MG63 (cell line): ENCODE measurements at regions not wholly inside any gene's neighbourhood (a gene's known extent, or its start where the extent isn't known, plus 50 kb on each side); places are given as distances from the start of the nearest gene placed in this dataset.
"Not testable (repeated sequence)": the region's sequence is repeated elsewhere in the genome, so short reads cannot be mapped to it uniquely, and the experiment has no call there.

ENCODE experiments used
- DNase-seq: peaks from one replicate; pipeline ENCODE4 v3.0.0-alpha.2; 2020
- H3K27me3 ChIP-seq: fragments of 250-450 bp; sonication (Bioruptor Pico); 2 replicates; pipeline ENCODE4 v1.5.1; 2020; ENCODE audit warnings: mild to moderate bottlenecking, moderate library complexity
- H3K36me3 ChIP-seq: fragments of 250-450 bp; sonication (Bioruptor Pico); 2 replicates; pipeline ENCODE4 v1.5.1; 2020; ENCODE audit warnings: mild to moderate bottlenecking, moderate library complexity
- H3K4me3 ChIP-seq: fragments of 250-450 bp; sonication (Bioruptor Pico); 2 replicates; pipeline ENCODE4 v1.5.1; 2020; ENCODE audit warnings: mild to moderate bottlenecking, moderate library complexity
- H3K9me3 ChIP-seq: fragments of 250-450 bp; sonication (Bioruptor Pico); 2 replicates; pipeline ENCODE4 v1.5.1; 2020; ENCODE audit warnings: mild to moderate bottlenecking, moderate library complexity

GRCh38 chr10:64519831-64520230 is 998.6 kb downstream of the REEP3 start:
- no peaks in the 10 kb centered on the region for H3K36me3 ChIP-seq
- no peak for DNase-seq
- no peak overlapping the region for H3K4me3 ChIP-seq
- H3K9me3 ChIP-seq, result no peaks in the 10 kb centered on the region
- no peaks in the 10 kb centered on the region for H3K27me3 ChIP-seq

- no peaks in the 10 kb centered on the region for H3K36me3 ChIP-seq
- H3K4me3 ChIP-seq, result no peak overlapping the region
- H3K9me3 ChIP-seq, result no peaks in the 10 kb centered on the region
- no peaks in the 10 kb centered on the region for H3K27me3 ChIP-seq
- DNase-seq, result no peak
These were observed 1002.0 kb downstream of the REEP3 start for GRCh38 chr10:64523065-64523759.

- DNase-seq, result no peak
- H3K4me3 ChIP-seq, result no peak overlapping the region
- H3K9me3 ChIP-seq, result no peaks in the 10 kb centered on the region
- H3K36me3 ChIP-seq, result no peaks in the 10 kb centered on the region
- H3K27me3 ChIP-seq, result no peaks in the 10 kb centered on the region
These were observed 1007.2 kb downstream of the REEP3 start for GRCh38 chr10:64528294-64529002.

- no peaks in the 10 kb centered on the region for H3K27me3 ChIP-seq
- H3K9me3 ChIP-seq, result no peaks in the 10 kb centered on the region
- no peaks in the 10 kb centered on the region for H3K36me3 ChIP-seq
- H3K4me3 ChIP-seq, result no peak overlapping the region
- no peak for DNase-seq
These were observed 1007.8 kb downstream of the REEP3 start for GRCh38 chr10:64529003-64529350.

DNA sequence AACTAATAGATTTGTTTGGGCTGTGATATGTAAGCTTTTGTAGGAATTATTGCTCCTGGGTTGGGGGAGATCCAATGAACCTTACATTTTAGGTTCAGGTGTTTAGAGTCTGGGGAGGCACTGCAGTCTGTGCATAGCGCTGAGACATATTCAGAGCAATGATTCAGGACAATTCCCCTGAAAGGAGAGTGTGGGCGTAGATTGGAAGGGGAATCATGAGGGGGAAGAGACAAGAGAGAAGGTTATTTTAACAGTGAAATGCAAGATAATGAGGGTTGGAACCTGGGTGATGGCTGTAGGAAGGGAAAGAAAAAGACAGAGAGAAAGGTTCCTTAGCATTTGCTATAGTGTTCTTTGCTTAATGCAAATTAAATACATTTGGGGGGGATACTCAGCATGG is 1013.4 kb downstream of the REEP3 start:
- no peak for DNase-seq
- H3K27me3 ChIP-seq, result no peaks in the 10 kb centered on the region
- H3K36me3 ChIP-seq, result no peaks in the 10 kb centered on the region
- no peak overlapping the region for H3K4me3 ChIP-seq
- no peaks in the 10 kb centered on the region for H3K9me3 ChIP-seq

DNA sequence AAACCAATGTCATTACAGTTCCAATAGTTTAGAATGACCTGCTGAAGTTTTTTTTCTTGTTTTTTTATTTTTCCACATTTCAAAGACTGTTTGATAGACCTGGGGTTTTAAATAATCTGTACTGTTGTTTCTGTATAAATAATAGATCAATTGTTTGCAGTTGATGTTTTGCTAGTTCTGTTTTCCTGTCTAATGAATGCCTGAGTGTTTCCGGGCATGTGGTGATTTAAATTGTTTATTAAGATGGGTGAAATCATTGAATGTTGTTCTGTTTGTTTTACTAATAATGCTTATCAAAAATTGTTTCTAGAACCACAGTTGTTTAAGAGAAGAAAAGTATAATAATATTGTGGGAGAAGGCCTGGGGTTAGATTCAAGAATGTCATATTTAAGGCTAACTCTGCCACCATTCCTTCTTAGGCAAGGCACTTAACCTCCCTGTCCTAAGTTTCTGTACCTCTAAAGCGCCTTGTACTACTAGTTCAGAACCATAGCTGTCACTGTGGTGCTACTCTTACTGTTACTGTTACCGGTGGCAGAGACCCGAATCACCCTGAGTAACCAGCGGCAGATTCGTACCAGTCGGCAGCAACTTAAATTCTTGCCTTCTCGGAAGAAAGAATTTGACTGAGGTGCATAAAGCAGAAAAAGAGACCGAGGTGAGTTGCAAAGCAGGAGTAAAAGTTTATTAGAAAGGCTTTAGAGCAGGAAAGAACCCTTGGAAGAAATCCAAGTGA is 1014.1 kb downstream of the REEP3 start:
- no peak for DNase-seq
- H3K36me3 ChIP-seq, result no peaks in the 10 kb centered on the region
- H3K27me3 ChIP-seq, result no peaks in the 10 kb centered on the region
- no peaks in the 10 kb centered on the region for H3K9me3 ChIP-seq
- H3K4me3 ChIP-seq, result no peak overlapping the region

- Histone ChIP-seq H3K9me3 (no peaks in the 10 kb centered on the region), H3K4me3 (no peak overlapping the region), H3K36me3 (no peaks in the 10 kb centered on the region), H3K27me3 (no peaks in the 10 kb centered on the region)
- DNase-seq, result no peak
These were observed 1015.9 kb downstream of the REEP3 start for GRCh38 chr10:64537112-64537511.

DNA sequence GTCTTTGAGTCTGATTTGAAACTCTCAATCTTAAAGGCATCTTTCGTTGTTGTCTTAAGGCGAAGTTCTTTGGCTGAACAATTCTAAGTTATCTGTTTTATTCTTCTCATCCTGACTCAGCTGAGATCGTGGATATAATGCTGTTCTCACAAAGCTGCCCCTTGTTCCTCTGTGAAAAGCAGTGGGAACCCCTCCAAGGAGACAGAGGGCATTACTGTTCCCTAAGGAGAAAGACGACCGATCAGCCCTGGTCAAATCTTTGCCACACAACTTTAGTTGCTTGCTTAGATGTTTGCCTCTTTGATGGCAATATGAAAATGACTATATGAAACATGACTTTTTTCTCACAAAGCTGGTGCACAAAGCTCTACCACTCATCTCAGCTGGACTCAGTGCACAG is 1016.7 kb downstream of the REEP3 start:
- Histone ChIP-seq H3K9me3 (no peaks in the 10 kb centered on the region), H3K27me3 (no peaks in the 10 kb centered on the region), H3K36me3 (no peaks in the 10 kb centered on the region), H3K4me3 (no peak overlapping the region)
- no peak for DNase-seq

DNA sequence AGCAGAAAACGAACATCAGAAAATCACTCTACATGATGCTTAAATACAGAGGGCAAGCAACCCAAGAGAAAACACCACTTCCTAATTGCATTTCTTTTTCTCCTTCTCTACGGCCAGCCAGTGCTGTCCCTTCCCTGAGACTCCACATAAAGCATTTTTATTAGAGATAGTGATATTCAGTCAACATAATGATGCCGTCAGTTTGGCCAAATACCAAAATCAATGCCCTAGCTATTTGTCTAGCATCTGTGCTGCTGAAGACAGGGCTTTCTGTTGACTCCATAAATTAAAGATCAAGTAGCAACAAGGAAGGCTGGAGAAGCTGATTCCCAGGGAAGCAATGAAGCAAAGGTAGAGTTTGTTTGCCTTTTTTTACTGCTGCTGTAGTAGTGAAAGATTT is 1024.9 kb downstream of the REEP3 start:
- no peak for DNase-seq
- H3K27me3 ChIP-seq, result no peaks in the 10 kb centered on the region

DNA sequence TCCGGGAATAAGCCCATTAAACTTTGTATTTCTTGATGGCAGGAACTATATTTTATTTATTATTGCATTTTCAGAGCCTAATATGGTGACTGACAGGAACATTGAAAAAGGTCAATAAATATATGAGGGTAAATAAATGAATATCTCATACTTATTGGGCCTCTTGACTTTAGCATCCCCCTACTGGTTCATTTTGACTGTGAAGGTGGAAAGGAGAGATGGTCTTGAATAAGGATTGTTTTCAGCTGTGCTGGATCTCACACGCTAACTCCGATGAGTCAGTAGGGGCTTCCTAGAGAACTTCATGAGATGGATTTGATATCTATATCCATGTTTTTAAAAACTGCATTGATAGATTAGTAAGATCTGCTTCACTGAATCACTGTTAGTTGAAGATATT is 1026.0 kb downstream of the REEP3 start:
- Histone ChIP-seq H3K36me3 (no peaks in the 10 kb centered on the region), H3K27me3 (no peaks in the 10 kb centered on the region), H3K4me3 (no peak overlapping the region), H3K9me3 (no peaks in the 10 kb centered on the region)
- no peak for DNase-seq

More for the DNA sequence above, 1024.9 kb downstream of the REEP3 start:
- no peaks in the 10 kb centered on the region for H3K9me3 ChIP-seq
- H3K4me3 ChIP-seq, result no peak overlapping the region
- H3K36me3 ChIP-seq, result no peaks in the 10 kb centered on the region

DNA sequence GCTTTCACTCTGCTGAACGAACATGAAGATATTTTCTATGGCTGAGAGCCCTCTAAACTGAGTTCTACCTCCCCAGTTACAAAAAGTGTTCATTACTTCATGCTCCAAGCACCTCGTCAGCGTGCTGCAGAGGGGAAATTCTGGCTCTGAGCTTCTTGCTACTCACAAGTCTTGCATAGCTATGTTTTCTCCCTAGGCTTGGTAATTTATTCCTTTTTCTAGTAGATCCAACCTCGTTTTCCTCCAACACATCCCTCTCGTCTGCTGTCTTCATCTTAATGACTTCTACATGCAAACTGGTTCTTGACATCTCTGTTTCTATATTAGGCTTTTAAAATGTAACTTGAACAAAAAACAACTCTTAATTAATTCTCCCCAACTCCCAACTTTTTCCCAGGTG is 1034.5 kb downstream of the REEP3 start:
- Histone ChIP-seq H3K9me3 (no peaks in the 10 kb centered on the region), H3K27me3 (no peaks in the 10 kb centered on the region), H3K4me3 (no peak overlapping the region), H3K36me3 (no peaks in the 10 kb centered on the region)
- no peak for DNase-seq

- DNase-seq, result no peak
- H3K9me3 ChIP-seq, result no peaks in the 10 kb centered on the region
- H3K4me3 ChIP-seq, result no peak overlapping the region
- H3K36me3 ChIP-seq, result no peaks in the 10 kb centered on the region
- no peaks in the 10 kb centered on the region for H3K27me3 ChIP-seq
These were observed 1037.1 kb downstream of the REEP3 start for GRCh38 chr10:64558094-64558835.

GRCh38 chr10:64571056-64571455 is 1049.9 kb downstream of the REEP3 start:
- no peak for DNase-seq
- Histone ChIP-seq H3K4me3 (no peak overlapping the region), H3K36me3 (no peaks in the 10 kb centered on the region), H3K9me3 (no peaks in the 10 kb centered on the region), H3K27me3 (no peaks in the 10 kb centered on the region)

DNA sequence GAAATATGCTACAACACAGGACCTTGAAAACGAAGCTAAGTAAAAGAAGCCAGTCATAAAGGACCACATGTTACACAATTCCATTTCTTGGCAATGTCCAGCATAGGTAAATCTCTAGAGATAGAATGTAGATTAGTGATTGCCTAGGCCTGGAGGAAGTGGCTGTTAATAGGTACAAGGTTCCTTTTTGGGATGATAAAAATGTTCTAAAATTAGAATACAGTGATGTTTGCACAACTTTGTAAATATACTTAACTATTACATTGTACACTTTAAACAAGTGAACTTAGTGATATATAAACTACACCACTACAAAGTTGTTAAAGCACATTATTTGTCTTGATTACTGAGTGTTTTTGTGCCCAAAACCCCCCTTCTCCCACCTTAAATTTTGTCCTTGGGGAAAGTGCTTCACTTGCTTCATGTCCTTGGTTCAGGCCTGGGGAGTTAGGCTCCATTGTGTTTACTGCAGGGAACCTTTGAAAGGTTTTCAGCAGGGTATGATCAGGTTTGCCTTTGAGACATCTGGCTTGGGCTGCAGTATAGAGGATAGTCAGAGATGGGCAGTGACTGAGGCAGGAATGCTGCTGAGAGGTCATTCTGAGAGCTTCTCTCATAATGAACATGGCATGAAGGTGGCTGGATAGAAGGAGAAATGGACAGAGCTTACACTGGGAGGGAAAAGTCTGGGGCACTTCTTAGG is 1052.6 kb downstream of the REEP3 start:
- DNase-seq, result no peak
- Histone ChIP-seq H3K9me3 (no peaks in the 10 kb centered on the region), H3K36me3 (no peaks in the 10 kb centered on the region), H3K27me3 (no peaks in the 10 kb centered on the region), H3K4me3 (no peak overlapping the region)

GRCh38 chr10:64574371-64574770 is 1053.2 kb downstream of the REEP3 start:
- no peak for DNase-seq
- Histone ChIP-seq H3K36me3 (no peaks in the 10 kb centered on the region), H3K9me3 (no peaks in the 10 kb centered on the region), H3K27me3 (no peaks in the 10 kb centered on the region), H3K4me3 (no peak overlapping the region)

DNA sequence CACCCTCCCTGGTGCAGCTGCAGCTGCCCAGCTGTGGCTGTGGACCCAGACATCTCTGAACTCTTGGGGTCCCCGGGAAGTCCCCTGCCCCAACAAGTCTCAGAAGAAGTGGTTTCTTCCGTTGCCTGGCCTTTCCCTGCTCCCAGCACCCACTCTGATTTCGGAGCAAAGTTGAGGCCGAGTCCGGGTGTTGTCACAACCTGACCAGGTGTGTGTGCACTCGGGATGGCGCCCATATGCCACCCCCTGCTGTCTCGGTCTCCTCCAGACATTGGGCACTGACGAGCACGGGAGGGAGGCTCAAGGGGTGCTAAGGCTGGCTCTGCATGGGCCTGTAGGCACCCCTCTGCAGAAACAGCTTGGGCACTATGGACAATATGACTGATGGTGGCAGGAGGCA is 1055.3 kb downstream of the REEP3 start:
- Histone ChIP-seq H3K4me3 (no peak overlapping the region), H3K9me3 (no peaks in the 10 kb centered on the region), H3K27me3 (no peaks in the 10 kb centered on the region), H3K36me3 (no peaks in the 10 kb centered on the region)
- no peak for DNase-seq

DNA sequence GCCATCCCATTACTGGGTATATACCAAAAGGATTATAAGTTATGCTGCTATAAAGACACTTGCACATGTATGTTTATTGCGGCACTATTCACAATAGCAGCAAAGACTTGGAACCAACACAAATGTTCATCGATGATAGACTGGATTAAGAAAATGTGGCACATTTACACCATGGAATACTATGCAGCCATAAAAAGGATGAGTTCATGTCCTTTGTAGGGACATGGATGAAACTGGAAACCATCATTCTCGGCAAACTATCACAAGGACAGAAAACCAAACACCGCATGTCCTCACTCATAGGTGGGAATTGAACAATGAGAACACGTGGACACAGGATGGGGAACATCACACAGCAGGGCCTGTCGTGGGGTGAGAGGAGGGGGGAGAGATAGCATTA is 1057.6 kb downstream of the REEP3 start:
- not testable (repeated sequence) for H3K36me3 ChIP-seq, H3K27me3 ChIP-seq, DNase-seq, H3K9me3 ChIP-seq, H3K4me3 ChIP-seq
